ENCODE measurements at regions not wholly inside any gene's neighbourhood (a gene's known extent, or its start where the extent isn't known, plus 50 kb on each side); places are given as distances from the start of the nearest gene placed in this dataset.

DNA sequence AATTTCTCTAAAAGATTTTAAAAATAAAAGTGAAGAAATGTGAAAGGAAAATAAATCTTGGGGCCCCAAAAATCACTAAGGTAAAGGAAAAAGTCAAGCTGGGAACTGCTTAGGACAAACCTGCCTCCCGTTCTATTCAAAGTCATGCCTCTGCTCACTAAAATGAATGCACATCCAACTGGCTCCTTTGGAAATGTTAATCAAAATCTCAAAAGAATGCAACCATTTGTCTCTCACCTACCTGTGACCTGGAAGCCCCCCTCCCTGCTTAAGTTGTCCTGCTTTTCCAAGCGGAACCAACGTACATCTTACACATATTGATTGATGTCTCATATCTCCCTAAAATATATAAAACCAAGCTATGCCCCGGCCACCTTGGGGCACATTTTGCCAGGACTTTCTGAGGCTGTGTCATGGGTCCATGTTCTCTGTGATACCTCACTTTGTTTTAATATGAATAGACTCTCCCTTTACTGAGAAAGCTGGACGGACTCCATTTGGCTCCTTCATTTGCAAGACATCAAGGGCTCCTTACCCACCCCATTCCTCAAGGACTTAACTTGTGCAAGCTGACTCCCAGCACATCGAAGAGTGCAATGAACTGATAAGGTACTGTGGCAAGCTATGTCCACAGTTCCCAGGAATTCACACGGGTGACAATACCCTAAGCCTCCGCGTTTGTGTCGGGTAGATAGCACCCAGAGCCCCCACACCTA is 164.3 kb downstream of the SMC2 start:
- H3K27ac ChIP-seq (ENCODE audit: low read length): no peak overlapping the region
- TF ChIP-seq TCF7L2 (IDR thresholded peaks at IDR 0.05; ENCODE audit: low read depth, low read length): no peak
- TF ChIP-seq, protein P1, sequence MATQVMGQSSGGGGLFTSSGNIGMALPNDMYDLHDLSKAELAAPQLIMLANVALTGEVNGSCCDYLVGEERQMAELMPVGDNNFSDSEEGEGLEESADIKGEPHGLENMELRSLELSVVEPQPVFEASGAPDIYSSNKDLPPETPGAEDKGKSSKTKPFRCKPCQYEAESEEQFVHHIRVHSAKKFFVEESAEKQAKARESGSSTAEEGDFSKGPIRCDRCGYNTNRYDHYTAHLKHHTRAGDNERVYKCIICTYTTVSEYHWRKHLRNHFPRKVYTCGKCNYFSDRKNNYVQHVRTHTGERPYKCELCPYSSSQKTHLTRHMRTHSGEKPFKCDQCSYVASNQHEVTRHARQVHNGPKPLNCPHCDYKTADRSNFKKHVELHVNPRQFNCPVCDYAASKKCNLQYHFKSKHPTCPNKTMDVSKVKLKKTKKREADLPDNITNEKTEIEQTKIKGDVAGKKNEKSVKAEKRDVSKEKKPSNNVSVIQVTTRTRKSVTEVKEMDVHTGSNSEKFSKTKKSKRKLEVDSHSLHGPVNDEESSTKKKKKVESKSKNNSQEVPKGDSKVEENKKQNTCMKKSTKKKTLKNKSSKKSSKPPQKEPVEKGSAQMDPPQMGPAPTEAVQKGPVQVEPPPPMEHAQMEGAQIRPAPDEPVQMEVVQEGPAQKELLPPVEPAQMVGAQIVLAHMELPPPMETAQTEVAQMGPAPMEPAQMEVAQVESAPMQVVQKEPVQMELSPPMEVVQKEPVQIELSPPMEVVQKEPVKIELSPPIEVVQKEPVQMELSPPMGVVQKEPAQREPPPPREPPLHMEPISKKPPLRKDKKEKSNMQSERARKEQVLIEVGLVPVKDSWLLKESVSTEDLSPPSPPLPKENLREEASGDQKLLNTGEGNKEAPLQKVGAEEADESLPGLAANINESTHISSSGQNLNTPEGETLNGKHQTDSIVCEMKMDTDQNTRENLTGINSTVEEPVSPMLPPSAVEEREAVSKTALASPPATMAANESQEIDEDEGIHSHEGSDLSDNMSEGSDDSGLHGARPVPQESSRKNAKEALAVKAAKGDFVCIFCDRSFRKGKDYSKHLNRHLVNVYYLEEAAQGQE (IDR thresholded peaks at IDR 0.05; ENCODE audit: insufficient read depth in 1 of 2, low read depth in 2 of 2, low read length in 1 of 2): no peak
- no peaks in the 10 kb centered on the region for H3K4me1 ChIP-seq (ENCODE audit: control insufficient read depth, insufficient read depth, low read length)
- no peaks in the 10 kb centered on the region for H3K36me3 ChIP-seq (ENCODE audit: control insufficient read depth, insufficient read depth, low read length)
- POLR2A ChIA-PET: no interaction called here
- no peak for DNase-seq (ENCODE audit: low read depth, low spot score)
- H3K27me3 ChIP-seq (ENCODE audit: control insufficient read depth, insufficient read depth, low read length): no peaks in the 10 kb centered on the region
- in situ Hi-C loops (cut with HindIII; ENCODE audit: low pct_unique_long_range_greater_than_20kb, low sequenced_read_pairs) (no loop called here), intact Hi-C loops (cut with micrococcal nuclease; ENCODE audit: unreplicated experiment) (no loop called here)
- no peak for ATAC-seq
- BruUV-seq (replicated peaks): no TSS peak
- H3K9me3 ChIP-seq (ENCODE audit: control insufficient read depth, insufficient read depth, low read depth, low read length): no peaks in the 10 kb centered on the region
- no peak overlapping the region for H3K4me3 ChIP-seq (ENCODE audit: low read depth in 2 of 2, low read length in 2 of 2)
- CTCF ChIA-PET: no interaction called here

- no peaks in the 10 kb centered on the region for H3K27me3 ChIP-seq (ENCODE audit: control insufficient read depth, insufficient read depth, low read length)
These were observed 165.9 kb downstream of the SMC2 start for GRCh38 chr9:104260004-104260403.

More at GRCh38 chr9:104260004-104260403, 165.9 kb downstream of the SMC2 start:
- intact Hi-C loops (cut with micrococcal nuclease; ENCODE audit: unreplicated experiment) (no loop called here), in situ Hi-C loops (cut with HindIII; ENCODE audit: low pct_unique_long_range_greater_than_20kb, low sequenced_read_pairs) (no loop called here)
- ChIA-PET CTCF (no interaction called here), POLR2A (no interaction called here)
- no peaks in the 10 kb centered on the region for H3K36me3 ChIP-seq (ENCODE audit: control insufficient read depth, insufficient read depth, low read length)
- no TSS peak for BruUV-seq (replicated peaks)
- no peak for DNase-seq (ENCODE audit: low read depth, low spot score)
- H3K27ac ChIP-seq (ENCODE audit: low read length): no peak overlapping the region
- TF ChIP-seq SIN3A (IDR thresholded peaks at IDR 0.05; ENCODE audit: borderline replicate concordance, insufficient read depth, low read depth, low read length) (no peak), CTCF (IDR thresholded peaks at IDR 0.05) (no peak), POLR2AphosphoS5 (IDR thresholded peaks at IDR 0.05; ENCODE audit: low read depth, low read length) (no peak), TCF7L2 (IDR thresholded peaks at IDR 0.05; ENCODE audit: low read depth, low read length) (no peak)
- TF ChIP-seq, protein P1 (IDR thresholded peaks at IDR 0.05; ENCODE audit: insufficient read depth in 1 of 2, low read depth in 2 of 2, low read length in 1 of 2): no peak
- no peak overlapping the region for H3K4me3 ChIP-seq (ENCODE audit: low read depth in 2 of 2, low read length in 2 of 2)
- ATAC-seq: no peak
- no peaks in the 10 kb centered on the region for H3K9me3 ChIP-seq (ENCODE audit: control insufficient read depth, insufficient read depth, low read depth, low read length)
- no peaks in the 10 kb centered on the region for H3K4me1 ChIP-seq (ENCODE audit: control insufficient read depth, insufficient read depth, low read length)

Data from Panc1 (cell line).